ENCODE measurements at regions not wholly inside any gene's neighbourhood (a gene's known extent, or its start where the extent isn't known, plus 50 kb on each side); places are given as distances from the start of the nearest gene placed in this dataset.

DNA sequence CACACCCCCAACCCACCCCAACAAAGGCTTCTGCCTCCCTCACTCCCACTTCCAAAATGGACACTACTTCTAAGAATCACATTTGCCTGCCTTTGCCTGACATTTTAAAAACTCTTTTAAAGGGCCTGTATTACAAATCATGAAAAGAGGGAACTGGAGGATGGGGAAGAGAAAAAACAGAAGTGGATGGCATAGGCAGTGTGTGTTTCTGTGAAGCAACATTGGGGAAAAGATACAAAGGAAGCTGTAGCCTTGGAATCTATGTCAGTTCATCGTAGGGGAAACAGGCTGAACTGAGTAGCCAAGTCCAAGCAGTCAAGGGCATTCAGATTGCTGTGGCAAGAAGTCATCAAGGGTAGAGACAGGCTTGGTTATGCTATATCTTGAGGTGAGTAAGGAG is 273.9 kb downstream of the BTG1 start:
- DNase-seq (ENCODE audit: low read depth) (no peak), FAIRE-seq (no peak)
- Histone ChIP-seq H3K4me1 (ENCODE audit: insufficient read depth, low read length) (no peaks in the 10 kb centered on the region), H3K4me3 (ENCODE audit: insufficient read depth, low read depth, low read length) (no peak overlapping the region), H2AFZ (ENCODE audit: low read depth, low read length) (no peak overlapping the region), H3K4me2 (ENCODE audit: low read length) (no peak overlapping the region), H3K79me2 (ENCODE audit: insufficient read depth, low read length) (no peaks in the 10 kb centered on the region), H3K36me3 (ENCODE audit: insufficient read depth, low read length) (no peaks in the 10 kb centered on the region), H4K20me1 (ENCODE audit: insufficient read depth, low read length) (no peaks in the 10 kb centered on the region), H3K9me3 (ENCODE audit: insufficient read depth, low read depth, low read length) (no peaks in the 10 kb centered on the region), H3K27me3 (ENCODE audit: insufficient read depth, low read length) (no peaks in the 10 kb centered on the region), H3K9ac (ENCODE audit: low read length) (no peak overlapping the region), H3K27ac (ENCODE audit: low read depth, low read length) (no peak overlapping the region)
- Mint-ChIP-seq H3K4me1 (ENCODE audit: low read depth, unreplicated experiment) (no peaks in the 10 kb centered on the region), H3K27me3 (ENCODE audit: low read depth, unreplicated experiment) (peaks cover 2% of the 10 kb centered on the region), H3K9me3 (ENCODE audit: unreplicated experiment) (no peaks in the 10 kb centered on the region), H3K27ac (ENCODE audit: unreplicated experiment) (no peak overlapping the region), H3K36me3 (ENCODE audit: low read depth, unreplicated experiment) (no peaks in the 10 kb centered on the region), H3K4me3 (ENCODE audit: unreplicated experiment) (no peak overlapping the region)
- TF ChIP-seq, protein P1, sequence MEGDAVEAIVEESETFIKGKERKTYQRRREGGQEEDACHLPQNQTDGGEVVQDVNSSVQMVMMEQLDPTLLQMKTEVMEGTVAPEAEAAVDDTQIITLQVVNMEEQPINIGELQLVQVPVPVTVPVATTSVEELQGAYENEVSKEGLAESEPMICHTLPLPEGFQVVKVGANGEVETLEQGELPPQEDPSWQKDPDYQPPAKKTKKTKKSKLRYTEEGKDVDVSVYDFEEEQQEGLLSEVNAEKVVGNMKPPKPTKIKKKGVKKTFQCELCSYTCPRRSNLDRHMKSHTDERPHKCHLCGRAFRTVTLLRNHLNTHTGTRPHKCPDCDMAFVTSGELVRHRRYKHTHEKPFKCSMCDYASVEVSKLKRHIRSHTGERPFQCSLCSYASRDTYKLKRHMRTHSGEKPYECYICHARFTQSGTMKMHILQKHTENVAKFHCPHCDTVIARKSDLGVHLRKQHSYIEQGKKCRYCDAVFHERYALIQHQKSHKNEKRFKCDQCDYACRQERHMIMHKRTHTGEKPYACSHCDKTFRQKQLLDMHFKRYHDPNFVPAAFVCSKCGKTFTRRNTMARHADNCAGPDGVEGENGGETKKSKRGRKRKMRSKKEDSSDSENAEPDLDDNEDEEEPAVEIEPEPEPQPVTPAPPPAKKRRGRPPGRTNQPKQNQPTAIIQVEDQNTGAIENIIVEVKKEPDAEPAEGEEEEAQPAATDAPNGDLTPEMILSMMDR (IDR thresholded peaks at IDR 0.05; ENCODE audit: insufficient read depth, low read depth, low read length), result no peak
- TF ChIP-seq EZH2 (IDR thresholded peaks at IDR 0.05; ENCODE audit: insufficient read depth, low read length), result no peak

DNA sequence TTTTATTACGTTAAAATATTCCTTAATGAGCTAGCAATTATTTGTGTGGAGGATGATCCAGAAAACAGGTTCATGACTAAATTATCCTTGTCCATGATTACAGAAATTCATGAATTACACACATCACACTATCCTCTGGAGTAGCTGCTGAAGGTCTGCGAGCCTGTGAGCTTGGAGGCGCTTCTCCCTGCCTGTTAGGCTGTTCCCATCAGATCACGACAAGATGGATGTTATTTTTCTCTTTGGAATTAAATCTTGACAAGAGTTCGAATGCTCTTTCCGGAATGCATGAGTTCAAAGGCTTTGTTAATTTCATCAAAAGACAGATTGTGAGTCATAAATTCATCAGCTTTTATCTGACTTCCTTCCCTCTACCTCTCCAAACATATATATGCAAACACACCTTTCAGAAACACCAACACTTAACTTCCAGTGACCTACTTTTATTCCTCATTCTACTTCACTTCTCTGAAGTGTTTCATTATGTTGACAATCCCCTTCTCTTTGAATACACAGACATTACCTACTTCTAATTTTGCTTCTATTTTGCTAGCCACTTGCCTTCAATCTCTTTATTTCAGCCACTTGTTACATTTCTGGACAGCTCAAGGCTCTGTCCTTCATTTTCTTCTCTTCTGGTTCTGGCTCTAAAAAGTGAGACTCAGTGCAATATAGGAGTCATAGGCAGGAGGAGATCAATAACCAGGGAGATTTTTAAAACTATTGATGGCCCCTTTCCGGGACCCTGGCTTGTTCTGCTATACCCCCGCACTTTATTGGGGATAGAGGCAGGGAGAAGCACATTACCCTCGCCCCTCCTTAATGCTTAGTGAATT is 274.6 kb downstream of the BTG1 start:
- no peaks in the 10 kb centered on the region for H3K79me2 ChIP-seq (ENCODE audit: insufficient read depth, low read length)
- H3K4me1 ChIP-seq (ENCODE audit: insufficient read depth, low read length), result no peaks in the 10 kb centered on the region
- H3K9ac ChIP-seq (ENCODE audit: low read length), result no peak overlapping the region
- peak; percentile 77 for FAIRE-seq
- no peak overlapping the region for H3K27ac ChIP-seq (ENCODE audit: low read depth, low read length)
- no peak for DNase-seq (ENCODE audit: low read depth)
- TF ChIP-seq EZH2 (IDR thresholded peaks at IDR 0.05; ENCODE audit: insufficient read depth, low read length), result no peak
- TF ChIP-seq, protein P1 (IDR thresholded peaks at IDR 0.05; ENCODE audit: insufficient read depth, low read depth, low read length), result no peak
- Mint-ChIP-seq H3K27me3 (ENCODE audit: low read depth, unreplicated experiment) (peaks cover 2% of the 10 kb centered on the region), H3K4me3 (ENCODE audit: unreplicated experiment) (no peak overlapping the region), H3K4me1 (ENCODE audit: low read depth, unreplicated experiment) (no peaks in the 10 kb centered on the region), H3K36me3 (ENCODE audit: low read depth, unreplicated experiment) (no peaks in the 10 kb centered on the region), H3K27ac (ENCODE audit: unreplicated experiment) (no peak overlapping the region), H3K9me3 (ENCODE audit: unreplicated experiment) (no peaks in the 10 kb centered on the region)
- H3K36me3 ChIP-seq (ENCODE audit: insufficient read depth, low read length), result no peaks in the 10 kb centered on the region
- H3K9me3 ChIP-seq (ENCODE audit: insufficient read depth, low read depth, low read length), result no peaks in the 10 kb centered on the region
- no peak overlapping the region for H3K4me3 ChIP-seq (ENCODE audit: insufficient read depth, low read depth, low read length)
- no peaks in the 10 kb centered on the region for H3K27me3 ChIP-seq (ENCODE audit: insufficient read depth, low read length)
- H2AFZ ChIP-seq (ENCODE audit: low read depth, low read length), result no peak overlapping the region
- H4K20me1 ChIP-seq (ENCODE audit: insufficient read depth, low read length), result no peaks in the 10 kb centered on the region
- H3K4me2 ChIP-seq (ENCODE audit: low read length), result no peak overlapping the region

DNA sequence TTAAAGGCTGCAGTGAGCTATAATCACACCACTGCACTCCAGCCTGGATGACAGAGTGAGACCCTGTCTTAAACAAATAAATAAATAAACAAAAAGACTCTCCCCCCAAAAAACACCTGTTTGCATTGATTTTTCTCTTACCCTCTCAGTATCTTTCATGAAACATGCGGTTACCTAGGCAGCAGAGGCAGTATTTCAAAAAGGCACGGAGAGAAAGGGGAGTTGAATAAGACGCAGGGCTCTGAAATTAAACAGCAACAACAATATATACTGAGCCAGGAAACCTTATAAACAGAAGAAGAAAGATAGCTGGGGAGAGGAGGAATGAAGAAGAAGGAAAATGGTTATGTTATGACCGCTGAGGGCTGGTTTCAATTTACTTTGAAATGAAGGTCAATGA is 277.6 kb downstream of the BTG1 start:
- Histone ChIP-seq H3K27me3 (ENCODE audit: insufficient read depth, low read length) (no peaks in the 10 kb centered on the region), H3K9ac (ENCODE audit: low read length) (no peak overlapping the region), H3K79me2 (ENCODE audit: insufficient read depth, low read length) (no peaks in the 10 kb centered on the region), H3K9me3 (ENCODE audit: insufficient read depth, low read depth, low read length) (no peaks in the 10 kb centered on the region), H3K4me2 (ENCODE audit: low read length) (no peak overlapping the region), H3K27ac (ENCODE audit: low read depth, low read length) (no peak overlapping the region), H3K4me3 (ENCODE audit: insufficient read depth, low read depth, low read length) (no peak overlapping the region), H4K20me1 (ENCODE audit: insufficient read depth, low read length) (no peaks in the 10 kb centered on the region), H3K36me3 (ENCODE audit: insufficient read depth, low read length) (no peaks in the 10 kb centered on the region), H3K4me1 (ENCODE audit: insufficient read depth, low read length) (no peaks in the 10 kb centered on the region), H2AFZ (ENCODE audit: low read depth, low read length) (no peak overlapping the region)
- peaks cover 5% of the 10 kb centered on the region for H3K27me3 Mint-ChIP-seq (ENCODE audit: low read depth, unreplicated experiment)
- H3K9me3 Mint-ChIP-seq (ENCODE audit: unreplicated experiment), result peaks cover 9% of the 10 kb centered on the region
- H3K4me1 Mint-ChIP-seq (ENCODE audit: low read depth, unreplicated experiment), result no peaks in the 10 kb centered on the region
- TF ChIP-seq EZH2 (IDR thresholded peaks at IDR 0.05; ENCODE audit: insufficient read depth, low read length), result no peak
- TF ChIP-seq, protein P1 (IDR thresholded peaks at IDR 0.05; ENCODE audit: insufficient read depth, low read depth, low read length), result no peak
- no peak overlapping the region for H3K27ac Mint-ChIP-seq (ENCODE audit: unreplicated experiment)
- H3K36me3 Mint-ChIP-seq (ENCODE audit: low read depth, unreplicated experiment), result no peaks in the 10 kb centered on the region
- H3K4me3 Mint-ChIP-seq (ENCODE audit: unreplicated experiment), result no peak overlapping the region
- FAIRE-seq (no peak), DNase-seq (ENCODE audit: low read depth) (no peak)
